Activated gamma-delta T cell treated with anti-CD3 and anti-CD28 coated beads, Interleukin-2, amount 50 U/mL, for 16 hours (primary cell): ENCODE measurements at regions not wholly inside any gene's neighbourhood (a gene's known extent, or its start where the extent isn't known, plus 50 kb on each side); places are given as distances from the start of the nearest gene placed in this dataset.

ENCODE experiments used
- DNase-seq: peaks from one replicate; pipeline ENCODE4 v3.0.0-alpha.2; 2020; ENCODE audit warnings: low read depth

GRCh38 chr16:79790854-79791253 is 190.3 kb upstream of the MAF start:
- DNase-seq: no peak

GRCh38 chr16:79788949-79789348 is 188.4 kb upstream of the MAF start:
- DNase-seq: no peak

- no peak for DNase-seq
Measured at GRCh38 chr16:79786389-79786788, 185.9 kb upstream of the MAF start.

- DNase-seq: no peak
Measured at GRCh38 chr16:79784007-79784406, 183.5 kb upstream of the MAF start.

GRCh38 chr16:79777679-79778078 is 177.1 kb upstream of the MAF start:
- DNase-seq: no peak

- no peak for DNase-seq
Measured at GRCh38 chr16:79776243-79776847, 175.8 kb upstream of the MAF start.

GRCh38 chr16:79772784-79773183 is 172.2 kb upstream of the MAF start:
- no peak for DNase-seq

- no peak for DNase-seq
Measured at GRCh38 chr16:79772048-79772447, 171.5 kb upstream of the MAF start.

GRCh38 chr16:79770244-79771064 is 169.9 kb upstream of the MAF start:
- DNase-seq: no peak

- DNase-seq: no peak
Measured at GRCh38 chr16:79769928-79770243, 169.3 kb upstream of the MAF start.

- no peak for DNase-seq
Measured at GRCh38 chr16:79769270-79769927, 168.9 kb upstream of the MAF start.

- DNase-seq: no peak
Measured at GRCh38 chr16:79768276-79768970, 167.9 kb upstream of the MAF start.

- no peak for DNase-seq
Measured at GRCh38 chr16:79767421-79768275, 167.1 kb upstream of the MAF start.

GRCh38 chr16:79765901-79766394 is 165.4 kb upstream of the MAF start:
- no peak for DNase-seq

GRCh38 chr16:79765431-79765830 is 164.9 kb upstream of the MAF start:
- DNase-seq: no peak

- no peak for DNase-seq
Measured at GRCh38 chr16:79764415-79765110, 164.0 kb upstream of the MAF start.

- no peak for DNase-seq
Measured at GRCh38 chr16:79762217-79762616, 161.7 kb upstream of the MAF start.

GRCh38 chr16:79758615-79759346 is 158.2 kb upstream of the MAF start:
- no peak for DNase-seq

GRCh38 chr16:79757968-79758367 is 157.4 kb upstream of the MAF start:
- no peak for DNase-seq

GRCh38 chr16:79757163-79757562 is 156.6 kb upstream of the MAF start:
- no peak for DNase-seq
